Endothelial cell of umbilical vein (primary cell): ENCODE measurements at regions not wholly inside any gene's neighbourhood (a gene's known extent, or its start where the extent isn't known, plus 50 kb on each side); places are given as distances from the start of the nearest gene placed in this dataset.

ENCODE experiments used
- BruUV-seq: library from RNA; stranded (reverse); fragments of 400-500 nt; replicated peaks from 2 replicates; lab custom pipeline; 2021; lab: Mats Ljungman, UMichigan
- CTCF ChIA-PET: fragments of 300-600, 350-600 bp; sonication (Branson Sonifier 250); formaldehyde crosslinking; loops from one replicate; lab custom pipeline; 2021; ENCODE audit warnings: antibody characterized with exemption, inconsistent platforms; lab: Charles Lee
- POLR2A ChIA-PET: fragments of 300-600, 350-600 bp; sonication (Branson Sonifier 250); formaldehyde crosslinking; loops from one replicate; lab custom pipeline; 2021; ENCODE audit warnings: antibody characterized with exemption, inconsistent platforms; lab: Charles Lee
- DNase-seq: peaks from one replicate; pipeline ENCODE4 v3.0.0-alpha.2; 2011; ENCODE audit warnings: low read depth, low spot score
- FAIRE-seq: peaks from 2 replicates; lab custom pipeline; 2011; peaks lifted over from hg19 to GRCh38; lab: Jason Lieb, UNC
- H2AFZ ChIP-seq: 2 replicates; pipeline ENCODE4 v1.6.0; 2012; ENCODE audit warnings: low read depth, low read length, control low read depth, inconsistent platforms
- H3K27ac ChIP-seq: 2 replicates; pipeline ENCODE4 v1.5.1; 2011; ENCODE audit warnings: low read depth, mild to moderate bottlenecking, control low read depth, low read length, moderate library complexity; ENCODE audit not compliant: insufficient read depth
- H3K27me3 ChIP-seq, 2 experiments: 2 replicates each; pipeline versions ENCODE4 v1.6.0 to v1.6.1; 2011; ENCODE audit warnings: low read length in 2 of 2, mixed read lengths in 1 of 2; ENCODE audit not compliant: control insufficient read depth in 2 of 2, insufficient read depth in 2 of 2
- H3K36me3 ChIP-seq, 2 experiments: 2 replicates in 1 of 2; 3 replicates in 1 of 2; pipeline ENCODE4 v1.5.1; 2011; ENCODE audit warnings: low read length in 2 of 2, mild to moderate bottlenecking in 1 of 2, moderate library complexity in 1 of 2; ENCODE audit not compliant: control insufficient read depth in 2 of 2, insufficient read depth in 2 of 2; ENCODE audit errors: extremely low read depth in 1 of 2
- H3K4me1 ChIP-seq: 3 replicates; pipeline ENCODE4 v1.5.1; 2011; ENCODE audit warnings: mild to moderate bottlenecking, low read length; ENCODE audit not compliant: control insufficient read depth, insufficient read depth; ENCODE audit errors: extremely low read depth
- H3K4me2 ChIP-seq: 2 replicates; pipeline ENCODE4 v1.6.1; 2011; ENCODE audit warnings: low read length, control low read depth, mixed read lengths; ENCODE audit not compliant: insufficient read depth
- H3K4me3 ChIP-seq, 3 experiments: fragments of 200-600 bp in 1 of 3; sonication (generic), shearing (Covaris generic) in 1 of 3; replicated peaks in 1 of 3; 2 replicates each; pipeline ENCODE4 v1.5.1; 2011 to 2016; ENCODE audit warnings: control low read depth in 3 of 3, low read length in 3 of 3, mild to moderate bottlenecking in 2 of 3, inconsistent platforms in 1 of 3, low read depth in 1 of 3, moderate library complexity in 1 of 3; ENCODE audit not compliant: insufficient read depth in 1 of 3
- H3K79me2 ChIP-seq: 2 replicates; pipeline ENCODE4 v1.6.0; 2012; ENCODE audit warnings: low read length, inconsistent platforms; ENCODE audit not compliant: control insufficient read depth, insufficient read depth
- H3K9ac ChIP-seq: replicated peaks from 2 replicates; pipeline ENCODE3; 2011; ENCODE audit warnings: low read length, control low read depth; ENCODE audit not compliant: insufficient read depth; ENCODE audit errors: extremely low read depth
- H3K9me1 ChIP-seq: replicated peaks from 3 replicates; pipeline ENCODE4 v1.6.0; 2011; ENCODE audit warnings: mild to moderate bottlenecking, low read length; ENCODE audit not compliant: control insufficient read depth, insufficient read depth; ENCODE audit errors: extremely low read depth
- H3K9me3 ChIP-seq: replicated peaks from 2 replicates; pipeline ENCODE4 v1.5.1; 2012; ENCODE audit warnings: low read length, inconsistent platforms; ENCODE audit not compliant: control insufficient read depth, insufficient read depth
- H4K20me1 ChIP-seq: replicated peaks from 2 replicates; pipeline ENCODE3; 2011; ENCODE audit warnings: mild to moderate bottlenecking, low read length; ENCODE audit not compliant: control insufficient read depth, insufficient read depth; ENCODE audit errors: extremely low read depth
- CTCF ChIP-seq, 2 donors: IDR thresholded peaks; 1 replicate in 1 of 2; 2 replicates in 1 of 2; pipeline ENCODE4 v1.5.1; 2011; ENCODE audit warnings: low read length in 2 of 2, mild to moderate bottlenecking in 2 of 2, moderate library complexity in 2 of 2, control low read depth in 1 of 2, inconsistent platforms in 1 of 2, low read depth in 1 of 2; ENCODE audit not compliant: insufficient read depth in 1 of 2; ENCODE audit errors: extremely low read depth in 1 of 2
- EZH2 ChIP-seq: IDR thresholded peaks from 2 replicates; pipeline ENCODE4 v1.6.1; 2012; ENCODE audit warnings: borderline replicate concordance, low read depth, mild to moderate bottlenecking, moderate library complexity, low read length, inconsistent platforms; ENCODE audit not compliant: severe bottlenecking
- FOS ChIP-seq: IDR thresholded peaks from 2 replicates; pipeline ENCODE4 v1.6.1; 2011; ENCODE audit warnings: mild to moderate bottlenecking, low read length, moderate library complexity, borderline replicate concordance; ENCODE audit not compliant: insufficient read depth
- GATA2 ChIP-seq: IDR thresholded peaks from 2 replicates; pipeline ENCODE4 v1.7.0; 2011; ENCODE audit warnings: low read depth, mild to moderate bottlenecking, moderate library complexity, mixed read lengths, low read length; ENCODE audit not compliant: insufficient read length, insufficient read depth
- JUN ChIP-seq: IDR thresholded peaks from 2 replicates; pipeline ENCODE4 v1.6.1; 2011; ENCODE audit warnings: borderline replicate concordance, low read depth; ENCODE audit not compliant: insufficient read length, insufficient read depth
- MYC ChIP-seq: IDR thresholded peaks from one replicate; pipeline ENCODE4 v1.6.1; 2011; ENCODE audit warnings: mild to moderate bottlenecking, low read depth, low read length
- POLR2A ChIP-seq: IDR thresholded peaks from 2 replicates; pipeline ENCODE4 v1.6.1; 2012; ENCODE audit warnings: low read depth, mild to moderate bottlenecking, control low read depth, low read length
- POLR2AphosphoS5 ChIP-seq: IDR thresholded peaks from 2 replicates; pipeline ENCODE4 v1.6.1; 2012; ENCODE audit warnings: low read depth, mild to moderate bottlenecking, control low read depth, low read length, moderate library complexity; ENCODE audit not compliant: insufficient read depth
- dilution Hi-C: fragments of 300-500 bp; cut with MboI; formaldehyde crosslinking; loops from one replicate; pipeline ENCODE4 v1.15.0; 2019; ENCODE audit warnings: low sequenced_read_pairs; ENCODE audit not compliant: extremely low pct_ligation_motif_present
- intact Hi-C: fragments of 100-400 bp; cut with micrococcal nuclease; formaldehyde crosslinking; loops from one replicate; pipeline ENCODE4 v1.10.0; 2022
- TF ChIP-seq, protein P1 (sequence below): IDR thresholded peaks from 2 replicates; pipeline ENCODE4 v1.6.1; 2011; ENCODE audit not compliant: insufficient read depth, insufficient read length

GRCh38 chr4:167944721-167945120, 147.6 kb upstream of the ANXA10 start:
- H3K79me2 ChIP-seq: no peaks in the 10 kb centered on the region
- H3K4me1 ChIP-seq: no peaks in the 10 kb centered on the region
- FAIRE-seq (no peak), DNase-seq (no peak)
- TF ChIP-seq FOS: no peak
- TF ChIP-seq JUN: no peak
- no peak for TF ChIP-seq POLR2AphosphoS5
- TF ChIP-seq, protein P1, sequence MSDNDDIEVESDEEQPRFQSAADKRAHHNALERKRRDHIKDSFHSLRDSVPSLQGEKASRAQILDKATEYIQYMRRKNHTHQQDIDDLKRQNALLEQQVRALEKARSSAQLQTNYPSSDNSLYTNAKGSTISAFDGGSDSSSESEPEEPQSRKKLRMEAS: no peak
- no peak for TF ChIP-seq POLR2A
- no peak for TF ChIP-seq GATA2
- TF ChIP-seq CTCF (IDR thresholded peaks at IDR 0.05; ENCODE audit: extremely low read depth in 1 of 2, insufficient read depth in 1 of 2, low read depth in 1 of 2, low read length in 2 of 2): no peak
- no peak for TF ChIP-seq EZH2
- no peak for TF ChIP-seq MYC
- intact Hi-C loops (no loop called here), dilution Hi-C loops (no loop called here)
- H3K9me1 ChIP-seq: no peaks in the 10 kb centered on the region
- H3K4me2 ChIP-seq: no peak overlapping the region
- H3K4me3 ChIP-seq: no peak overlapping the region
- CTCF ChIA-PET: no interaction called here
- no peak overlapping the region for H2AFZ ChIP-seq
- no peak overlapping the region for H3K27ac ChIP-seq
- no peaks in the 10 kb centered on the region for H3K27me3 ChIP-seq
- H3K9me3 ChIP-seq: no peaks in the 10 kb centered on the region
- POLR2A ChIA-PET: no interaction called here
- BruUV-seq: no TSS peak
- H3K9ac ChIP-seq: no peak overlapping the region
- no peaks in the 10 kb centered on the region for H4K20me1 ChIP-seq
- H3K36me3 ChIP-seq: no peaks in the 10 kb centered on the region
